Osteoblast (primary cell): ENCODE measurements at regions not wholly inside any gene's neighbourhood (a gene's known extent, or its start where the extent isn't known, plus 50 kb on each side); places are given as distances from the start of the nearest gene placed in this dataset.

Source experiments
- DNase-seq: peaks from one replicate; pipeline ENCODE4 v3.0.0; 2011; ENCODE audit warnings: low spot score, mixed read lengths; ENCODE audit not compliant: insufficient read length; ENCODE audit errors: missing footprints
- H2AFZ ChIP-seq: 2 replicates; pipeline ENCODE4 v1.6.0; 2011; ENCODE audit warnings: mild to moderate bottlenecking, low read length
- H3K27ac ChIP-seq: 2 replicates; pipeline ENCODE4 v1.5.1; 2011; ENCODE audit warnings: mild to moderate bottlenecking, low read depth, low read length, moderate library complexity
- H3K27me3 ChIP-seq: 2 replicates; pipeline ENCODE4 v1.6.0; 2012; ENCODE audit warnings: mild to moderate bottlenecking, control low read depth, inconsistent platforms, low read length, moderate library complexity; ENCODE audit not compliant: insufficient read depth
- H3K36me3 ChIP-seq: 2 replicates; pipeline ENCODE4 v1.5.1; 2011; ENCODE audit warnings: mild to moderate bottlenecking, low read length, control low read depth, moderate library complexity; ENCODE audit not compliant: insufficient read depth
- H3K4me1 ChIP-seq: 2 replicates; pipeline ENCODE4 v1.5.1; 2011; ENCODE audit warnings: mild to moderate bottlenecking, low read length, control low read depth, moderate library complexity; ENCODE audit not compliant: insufficient read depth
- H3K4me2 ChIP-seq: 2 replicates; pipeline ENCODE4 v1.6.0; 2011; ENCODE audit warnings: mild to moderate bottlenecking, low read length; ENCODE audit not compliant: insufficient read depth
- H3K4me3 ChIP-seq: fragments of 200-600 bp; sonication (generic); 3 replicates; pipeline ENCODE4 v1.5.1; 2012; ENCODE audit warnings: mild to moderate bottlenecking, low read length, inconsistent platforms; ENCODE audit not compliant: insufficient read depth
- H3K79me2 ChIP-seq: 2 replicates; pipeline ENCODE4 v1.6.0; 2012; ENCODE audit warnings: mild to moderate bottlenecking, low read length, control low read depth, inconsistent platforms; ENCODE audit not compliant: insufficient read depth
- H3K9me3 ChIP-seq: 2 replicates; pipeline ENCODE4 v1.5.1; 2011; ENCODE audit warnings: low read depth, low read length, control low read depth
- H4K20me1 ChIP-seq: 2 replicates; pipeline ENCODE4 v1.6.0; 2012; ENCODE audit warnings: mild to moderate bottlenecking, low read length, control low read depth; ENCODE audit not compliant: insufficient read depth
- CTCF ChIP-seq: IDR thresholded peaks from 2 replicates; pipeline ENCODE4 v1.5.1; 2011; ENCODE audit warnings: mild to moderate bottlenecking, low read depth, low read length, moderate library complexity; ENCODE audit errors: extremely low read depth

GRCh38 chr5:104218200-104218599 lies 655.6 kb upstream of the NUDT12 start:
- TF ChIP-seq CTCF: no peak
- H3K27ac ChIP-seq: no peak overlapping the region
- DNase-seq: no peak
- no peaks in the 10 kb centered on the region for H3K36me3 ChIP-seq
- no peaks in the 10 kb centered on the region for H3K27me3 ChIP-seq
- H3K4me2 ChIP-seq: no peak overlapping the region
- no peak overlapping the region for H3K4me3 ChIP-seq
- no peaks in the 10 kb centered on the region for H4K20me1 ChIP-seq
- H2AFZ ChIP-seq: no peak overlapping the region
- no peaks in the 10 kb centered on the region for H3K9me3 ChIP-seq
- no peaks in the 10 kb centered on the region for H3K4me1 ChIP-seq
- H3K79me2 ChIP-seq: no peaks in the 10 kb centered on the region

- Histone ChIP-seq H3K4me2 (no peak overlapping the region), H3K36me3 (no peaks in the 10 kb centered on the region), H4K20me1 (no peaks in the 10 kb centered on the region), H2AFZ (no peak overlapping the region), H3K9me3 (no peaks in the 10 kb centered on the region), H3K79me2 (no peaks in the 10 kb centered on the region), H3K27ac (no peak overlapping the region), H3K4me3 (no peak overlapping the region), H3K4me1 (no peaks in the 10 kb centered on the region), H3K27me3 (no peaks in the 10 kb centered on the region)
- DNase-seq: no peak
- TF ChIP-seq CTCF: no peak
Observed at GRCh38 chr5:104213216-104213615, 650.6 kb upstream of the NUDT12 start.

GRCh38 chr5:104199771-104200170 lies 637.2 kb upstream of the NUDT12 start:
- no peak overlapping the region for H3K27ac ChIP-seq
- H3K4me3 ChIP-seq: no peak overlapping the region
- peak overlapping the region; percentile 25 for H2AFZ ChIP-seq
- no peaks in the 10 kb centered on the region for H3K4me1 ChIP-seq
- H3K27me3 ChIP-seq: no peaks in the 10 kb centered on the region
- H4K20me1 ChIP-seq: no peaks in the 10 kb centered on the region
- no peak overlapping the region for H3K4me2 ChIP-seq
- no peak for DNase-seq
- H3K79me2 ChIP-seq: no peaks in the 10 kb centered on the region
- no peaks in the 10 kb centered on the region for H3K9me3 ChIP-seq
- no peaks in the 10 kb centered on the region for H3K36me3 ChIP-seq
- no peak for TF ChIP-seq CTCF

GRCh38 chr5:104198156-104198555 lies 635.6 kb upstream of the NUDT12 start:
- no peaks in the 10 kb centered on the region for H3K36me3 ChIP-seq
- no peaks in the 10 kb centered on the region for H3K27me3 ChIP-seq
- H3K79me2 ChIP-seq: no peaks in the 10 kb centered on the region
- no peak overlapping the region for H3K4me2 ChIP-seq
- no peaks in the 10 kb centered on the region for H3K4me1 ChIP-seq
- H3K9me3 ChIP-seq: no peaks in the 10 kb centered on the region
- no peak overlapping the region for H2AFZ ChIP-seq
- no peak overlapping the region for H3K4me3 ChIP-seq
- H4K20me1 ChIP-seq: no peaks in the 10 kb centered on the region
- TF ChIP-seq CTCF: no peak
- DNase-seq: no peak
- no peak overlapping the region for H3K27ac ChIP-seq
